ENCODE measurements at regions not wholly inside any gene's neighbourhood (a gene's known extent, or its start where the extent isn't known, plus 50 kb on each side); places are given as distances from the start of the nearest gene placed in this dataset.

- ATAC-seq (no peak), DNase-seq (no peak)
- intact Hi-C loops (cut with micrococcal nuclease) = no loop called here
- Histone ChIP-seq H3F3A (ENCODE audit: low read length, unreplicated experiment) (no peaks in the 10 kb centered on the region), H3K4me2 (ENCODE audit: low read length) (no peak overlapping the region), H3K27me3 (ENCODE audit: low read length) (no peaks in the 10 kb centered on the region), H2AFZ (ENCODE audit: low read length) (no peak overlapping the region), H3K9ac (ENCODE audit: low read length) (no peak overlapping the region), H3K4me3 (ENCODE audit: low read length) (no peak overlapping the region), H3K27ac (ENCODE audit: low read length) (no peak overlapping the region), H3K9me2 (replicated peaks; ENCODE audit: low read length) (no peaks in the 10 kb centered on the region), H3K36me3 (ENCODE audit: low read depth, low read length) (no peaks in the 10 kb centered on the region), H3K4me1 (ENCODE audit: insufficient read depth, low read length) (no peaks in the 10 kb centered on the region), H3K9me3 (ENCODE audit: low read length) (no peaks in the 10 kb centered on the region), H3K79me2 (ENCODE audit: low read length) (no peaks in the 10 kb centered on the region), H4K20me1 (ENCODE audit: low read length) (no peaks in the 10 kb centered on the region)
- BruUV-seq (replicated peaks) = no TSS peak
- TF ChIP-seq EZH2 (IDR thresholded peaks at IDR 0.05; ENCODE audit: low read length, unreplicated experiment) (no peak), EZH2phosphoT487 (IDR thresholded peaks at IDR 0.05; ENCODE audit: borderline replicate concordance, low read length) (no peak)
- TF ChIP-seq, protein P1, sequence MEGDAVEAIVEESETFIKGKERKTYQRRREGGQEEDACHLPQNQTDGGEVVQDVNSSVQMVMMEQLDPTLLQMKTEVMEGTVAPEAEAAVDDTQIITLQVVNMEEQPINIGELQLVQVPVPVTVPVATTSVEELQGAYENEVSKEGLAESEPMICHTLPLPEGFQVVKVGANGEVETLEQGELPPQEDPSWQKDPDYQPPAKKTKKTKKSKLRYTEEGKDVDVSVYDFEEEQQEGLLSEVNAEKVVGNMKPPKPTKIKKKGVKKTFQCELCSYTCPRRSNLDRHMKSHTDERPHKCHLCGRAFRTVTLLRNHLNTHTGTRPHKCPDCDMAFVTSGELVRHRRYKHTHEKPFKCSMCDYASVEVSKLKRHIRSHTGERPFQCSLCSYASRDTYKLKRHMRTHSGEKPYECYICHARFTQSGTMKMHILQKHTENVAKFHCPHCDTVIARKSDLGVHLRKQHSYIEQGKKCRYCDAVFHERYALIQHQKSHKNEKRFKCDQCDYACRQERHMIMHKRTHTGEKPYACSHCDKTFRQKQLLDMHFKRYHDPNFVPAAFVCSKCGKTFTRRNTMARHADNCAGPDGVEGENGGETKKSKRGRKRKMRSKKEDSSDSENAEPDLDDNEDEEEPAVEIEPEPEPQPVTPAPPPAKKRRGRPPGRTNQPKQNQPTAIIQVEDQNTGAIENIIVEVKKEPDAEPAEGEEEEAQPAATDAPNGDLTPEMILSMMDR (conservative IDR thresholded peaks at IDR 0.05; ENCODE audit: low read depth, low read length) = no peak
- ChIA-PET CTCF (no interaction called here), POLR2A (ENCODE audit: unreplicated experiment) (no interaction called here)
Measured at GRCh38 chr16:60463986-60464385, 1572.3 kb downstream of the CDH8 start.

- Histone ChIP-seq H3K4me3 (ENCODE audit: low read length) (no peak overlapping the region), H3K36me3 (ENCODE audit: low read depth, low read length) (no peaks in the 10 kb centered on the region), H3K4me1 (ENCODE audit: insufficient read depth, low read length) (no peaks in the 10 kb centered on the region), H3K4me2 (ENCODE audit: low read length) (no peak overlapping the region), H3K27me3 (ENCODE audit: low read length) (no peaks in the 10 kb centered on the region), H3K9me3 (ENCODE audit: low read length) (no peaks in the 10 kb centered on the region), H2AFZ (ENCODE audit: low read length) (no peak overlapping the region), H3F3A (ENCODE audit: low read length, unreplicated experiment) (no peaks in the 10 kb centered on the region), H3K9ac (ENCODE audit: low read length) (no peak overlapping the region), H3K27ac (ENCODE audit: low read length) (no peak overlapping the region), H3K9me2 (replicated peaks; ENCODE audit: low read length) (no peaks in the 10 kb centered on the region), H3K79me2 (ENCODE audit: low read length) (no peaks in the 10 kb centered on the region), H4K20me1 (ENCODE audit: low read length) (no peaks in the 10 kb centered on the region)
- DNase-seq = no peak
- CTCF ChIA-PET = no interaction called here
- POLR2A ChIA-PET (ENCODE audit: unreplicated experiment) = no interaction called here
- ATAC-seq = no peak
- no TSS peak for BruUV-seq (replicated peaks)
- TF ChIP-seq EZH2 (IDR thresholded peaks at IDR 0.05; ENCODE audit: low read length, unreplicated experiment) (no peak), EZH2phosphoT487 (IDR thresholded peaks at IDR 0.05; ENCODE audit: borderline replicate concordance, low read length) (no peak)
- TF ChIP-seq, protein P1 (conservative IDR thresholded peaks at IDR 0.05; ENCODE audit: low read depth, low read length) = no peak
- intact Hi-C loops (cut with micrococcal nuclease) = no loop called here
Measured at GRCh38 chr16:60459463-60459862, 1576.8 kb downstream of the CDH8 start.

DNA sequence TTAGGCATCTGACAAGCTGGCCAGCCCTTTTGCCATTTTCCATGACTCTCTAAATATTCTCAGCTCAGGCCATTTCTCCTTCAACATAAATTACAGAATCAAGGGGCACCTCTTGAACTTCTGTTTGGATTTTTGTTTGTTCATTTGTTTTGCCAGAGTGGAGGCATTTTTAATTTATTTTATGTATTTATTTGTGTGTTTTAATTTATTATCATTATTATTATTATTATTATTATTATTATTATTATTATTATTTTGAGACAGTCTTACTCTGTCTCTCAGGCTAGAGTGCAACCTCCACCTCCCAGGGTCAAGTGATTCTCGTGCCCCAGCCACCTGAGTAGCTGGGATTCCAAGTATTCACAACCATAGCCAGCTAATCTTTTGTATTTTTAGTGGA, 1578.0 kb downstream of the CDH8 start:
- intact Hi-C loops (cut with micrococcal nuclease) = no loop called here
- Histone ChIP-seq H3K9me2 (replicated peaks; ENCODE audit: low read length) (no peaks in the 10 kb centered on the region), H4K20me1 (ENCODE audit: low read length) (no peaks in the 10 kb centered on the region), H3K27me3 (ENCODE audit: low read length) (no peaks in the 10 kb centered on the region), H3K9me3 (ENCODE audit: low read length) (no peaks in the 10 kb centered on the region), H3K4me2 (ENCODE audit: low read length) (no peak overlapping the region), H3K4me3 (ENCODE audit: low read length) (no peak overlapping the region), H2AFZ (ENCODE audit: low read length) (no peak overlapping the region), H3K36me3 (ENCODE audit: low read depth, low read length) (no peaks in the 10 kb centered on the region), H3K9ac (ENCODE audit: low read length) (no peak overlapping the region), H3K4me1 (ENCODE audit: insufficient read depth, low read length) (no peaks in the 10 kb centered on the region), H3K27ac (ENCODE audit: low read length) (no peak overlapping the region), H3F3A (ENCODE audit: low read length, unreplicated experiment) (no peaks in the 10 kb centered on the region), H3K79me2 (ENCODE audit: low read length) (no peaks in the 10 kb centered on the region)
- DNase-seq (no peak), ATAC-seq (no peak)
- BruUV-seq (replicated peaks) = no TSS peak
- TF ChIP-seq, protein P1 (conservative IDR thresholded peaks at IDR 0.05; ENCODE audit: low read depth, low read length) = no peak
- TF ChIP-seq EZH2phosphoT487 (IDR thresholded peaks at IDR 0.05; ENCODE audit: borderline replicate concordance, low read length) (no peak), EZH2 (IDR thresholded peaks at IDR 0.05; ENCODE audit: low read length, unreplicated experiment) (no peak)
- ChIA-PET CTCF (no interaction called here), POLR2A (ENCODE audit: unreplicated experiment) (no interaction called here)

Data from PC-3 (cell line).